ENCODE measurements at regions not wholly inside any gene's neighbourhood (a gene's known extent, or its start where the extent isn't known, plus 50 kb on each side); places are given as distances from the start of the nearest gene placed in this dataset.

DNA sequence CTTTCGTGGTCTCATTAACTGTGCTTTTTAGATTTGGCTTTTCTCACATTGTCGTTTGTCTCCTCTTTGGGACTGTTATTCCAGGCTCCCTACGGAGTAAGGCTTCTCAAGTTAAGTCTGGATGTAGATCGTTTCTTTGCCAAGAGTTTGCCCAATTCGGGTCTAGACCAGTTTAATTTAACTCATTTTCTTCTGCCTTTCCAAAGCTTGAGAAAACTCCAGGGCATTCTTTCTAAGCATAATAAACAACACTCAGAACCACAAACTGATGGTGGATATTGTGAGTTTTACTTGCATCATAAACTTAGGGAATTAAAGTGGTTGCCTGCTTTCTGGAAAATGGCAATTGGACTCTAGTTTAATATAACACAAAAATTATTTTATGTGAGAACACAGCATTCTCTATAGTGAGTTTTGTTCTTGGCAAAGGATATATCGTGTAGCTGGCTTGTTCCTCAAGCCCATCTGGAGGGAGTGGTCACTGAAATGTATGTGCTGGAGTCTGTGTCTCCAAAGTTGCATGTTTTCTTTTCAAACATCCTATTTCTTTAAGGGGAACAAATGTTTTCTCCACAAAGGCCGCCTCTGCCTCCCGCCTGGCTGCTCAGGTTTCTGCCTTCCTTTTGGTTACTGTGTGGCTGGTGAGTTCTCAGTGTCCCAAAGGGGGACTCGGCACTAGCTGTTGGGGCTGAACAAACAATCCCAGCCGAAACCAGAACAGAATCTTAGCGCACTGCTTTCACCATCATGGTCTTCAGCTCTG, 211.3 kb upstream of the FBN2 start:
- intact Hi-C loops (cut with DNase I), result no loop called here
- Histone ChIP-seq H3K4me1 (no peaks in the 10 kb centered on the region), H3K9ac (ENCODE audit: low read depth in 2 of 2, low read length in 2 of 2) (no peak overlapping the region), H3K36me3 (no peaks in the 10 kb centered on the region), H3K27me3 (no peaks in the 10 kb centered on the region), H3K9me3 (no peaks in the 10 kb centered on the region), H3K27ac (no peak overlapping the region), H3K4me3 (no peak overlapping the region)
- TF ChIP-seq, protein P1, sequence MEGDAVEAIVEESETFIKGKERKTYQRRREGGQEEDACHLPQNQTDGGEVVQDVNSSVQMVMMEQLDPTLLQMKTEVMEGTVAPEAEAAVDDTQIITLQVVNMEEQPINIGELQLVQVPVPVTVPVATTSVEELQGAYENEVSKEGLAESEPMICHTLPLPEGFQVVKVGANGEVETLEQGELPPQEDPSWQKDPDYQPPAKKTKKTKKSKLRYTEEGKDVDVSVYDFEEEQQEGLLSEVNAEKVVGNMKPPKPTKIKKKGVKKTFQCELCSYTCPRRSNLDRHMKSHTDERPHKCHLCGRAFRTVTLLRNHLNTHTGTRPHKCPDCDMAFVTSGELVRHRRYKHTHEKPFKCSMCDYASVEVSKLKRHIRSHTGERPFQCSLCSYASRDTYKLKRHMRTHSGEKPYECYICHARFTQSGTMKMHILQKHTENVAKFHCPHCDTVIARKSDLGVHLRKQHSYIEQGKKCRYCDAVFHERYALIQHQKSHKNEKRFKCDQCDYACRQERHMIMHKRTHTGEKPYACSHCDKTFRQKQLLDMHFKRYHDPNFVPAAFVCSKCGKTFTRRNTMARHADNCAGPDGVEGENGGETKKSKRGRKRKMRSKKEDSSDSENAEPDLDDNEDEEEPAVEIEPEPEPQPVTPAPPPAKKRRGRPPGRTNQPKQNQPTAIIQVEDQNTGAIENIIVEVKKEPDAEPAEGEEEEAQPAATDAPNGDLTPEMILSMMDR (IDR thresholded peaks at IDR 0.05), result no peak
- DNase-seq, result no peak

DNA sequence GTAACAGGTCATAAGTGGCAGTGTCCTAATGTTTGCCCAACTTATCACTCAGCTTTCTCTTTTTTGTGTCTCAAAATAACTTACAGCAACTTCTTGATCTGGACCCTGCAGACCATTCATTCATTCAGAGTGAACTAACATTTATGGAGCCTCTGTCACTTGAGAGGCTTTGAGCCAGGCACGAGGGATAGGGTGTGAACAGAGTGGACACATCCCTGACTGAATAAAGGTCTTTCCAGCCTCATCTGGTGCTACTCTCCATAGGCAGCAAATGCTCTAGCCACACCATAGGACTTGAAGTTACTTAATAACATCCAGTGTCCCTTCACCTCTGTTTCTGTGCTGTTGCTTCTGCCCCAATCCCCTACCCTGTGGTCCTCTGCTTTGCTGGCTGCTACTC, 212.1 kb upstream of the FBN2 start:
- no peaks in the 10 kb centered on the region for H3K4me1 ChIP-seq
- H3K27me3 ChIP-seq, result no peaks in the 10 kb centered on the region
- no peak overlapping the region for H3K9ac ChIP-seq (ENCODE audit: low read depth in 2 of 2, low read length in 2 of 2)
- no peak overlapping the region for H3K27ac ChIP-seq
- no peaks in the 10 kb centered on the region for H3K36me3 ChIP-seq
- no peak overlapping the region for H3K4me3 ChIP-seq
- no peaks in the 10 kb centered on the region for H3K9me3 ChIP-seq
- intact Hi-C loops (cut with DNase I), result no loop called here
- DNase-seq, result no peak
- TF ChIP-seq, protein P1 (IDR thresholded peaks at IDR 0.05), result no peak

DNA sequence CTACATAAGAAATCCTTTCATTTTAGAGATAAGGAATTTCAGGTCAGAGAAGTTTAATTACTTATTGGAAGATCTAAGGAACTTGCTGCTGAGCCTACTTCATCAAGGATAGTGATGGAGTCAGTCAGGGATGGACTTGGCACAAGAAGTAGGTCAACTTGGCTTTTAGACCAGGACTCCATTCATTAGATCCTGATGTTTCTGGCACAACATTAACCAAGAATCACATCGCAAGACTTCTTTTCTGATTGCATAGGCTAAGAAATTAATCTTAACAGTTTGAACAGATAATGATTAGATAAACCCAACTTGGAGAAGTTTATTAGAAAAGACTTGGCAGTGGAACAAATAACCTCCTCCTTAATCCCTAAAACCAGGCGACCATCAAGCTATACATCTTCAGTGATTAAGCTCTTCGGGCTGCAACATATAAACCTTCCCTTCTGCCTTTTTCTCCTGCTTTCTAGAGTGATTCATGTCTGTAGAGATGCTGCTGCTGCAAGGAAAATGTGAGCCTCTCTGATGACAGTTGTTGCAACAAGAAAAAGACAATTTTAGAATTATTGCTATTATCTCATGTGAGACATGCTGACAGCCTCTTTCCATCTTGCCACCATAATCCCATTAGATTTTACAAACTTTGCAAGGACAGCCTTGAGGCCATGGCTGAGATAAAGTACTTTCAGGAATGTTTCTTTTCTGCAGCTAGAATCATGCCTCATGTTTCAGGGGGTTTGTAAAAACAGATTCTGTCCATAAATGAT, 207.9 kb upstream of the SLC27A6 start:
- no peaks in the 10 kb centered on the region for H3K27me3 ChIP-seq
- DNase-seq, result no peak
- intact Hi-C loops (cut with DNase I), result no loop called here

DNA sequence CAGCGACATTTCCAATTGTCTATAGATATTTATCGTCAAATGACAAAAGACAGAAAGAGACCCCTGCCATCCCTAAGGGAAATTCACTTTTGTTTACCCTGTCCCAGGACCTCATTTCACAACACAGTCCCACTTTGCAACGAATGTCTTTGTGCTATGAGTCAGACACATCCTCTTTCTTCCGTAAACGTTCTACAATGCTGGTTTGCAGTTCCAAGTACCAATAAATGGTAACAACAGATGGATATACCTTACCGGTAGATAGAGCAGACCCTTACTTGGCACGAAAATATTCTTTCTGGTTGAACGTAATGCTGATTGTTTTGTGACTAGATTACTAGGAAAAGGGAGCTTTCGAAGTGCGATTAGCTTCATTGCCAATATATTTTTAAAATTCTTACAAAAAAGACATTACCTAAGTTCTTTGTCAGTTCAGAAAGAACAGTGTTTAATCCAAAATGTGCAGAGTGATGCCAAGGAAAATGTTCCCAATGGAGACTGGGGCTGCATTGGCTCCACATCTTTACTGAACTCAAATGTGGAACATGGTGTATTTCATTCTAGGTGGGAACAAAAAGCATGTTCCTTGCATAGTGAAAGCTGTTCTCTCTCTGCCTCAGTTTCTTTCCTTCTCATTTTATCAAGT, 202.5 kb upstream of the SLC27A6 start:
- Histone ChIP-seq H3K4me1 (no peaks in the 10 kb centered on the region), H3K27me3 (no peaks in the 10 kb centered on the region), H3K36me3 (no peaks in the 10 kb centered on the region), H3K9me3 (no peaks in the 10 kb centered on the region), H3K27ac (no peak overlapping the region), H3K9ac (ENCODE audit: low read depth in 2 of 2, low read length in 2 of 2) (no peak overlapping the region), H3K4me3 (no peak overlapping the region)
- TF ChIP-seq, protein P1 (IDR thresholded peaks at IDR 0.05), result no peak
- intact Hi-C loops (cut with DNase I), result no loop called here
- no peak for DNase-seq

More for the DNA sequence above, 207.9 kb upstream of the SLC27A6 start:
- Histone ChIP-seq H3K4me3 (no peak overlapping the region), H3K36me3 (no peaks in the 10 kb centered on the region), H3K4me1 (no peaks in the 10 kb centered on the region), H3K9me3 (no peaks in the 10 kb centered on the region), H3K27ac (no peak overlapping the region), H3K9ac (ENCODE audit: low read depth in 2 of 2, low read length in 2 of 2) (no peak overlapping the region)
- TF ChIP-seq, protein P1 (IDR thresholded peaks at IDR 0.05), result no peak

DNA sequence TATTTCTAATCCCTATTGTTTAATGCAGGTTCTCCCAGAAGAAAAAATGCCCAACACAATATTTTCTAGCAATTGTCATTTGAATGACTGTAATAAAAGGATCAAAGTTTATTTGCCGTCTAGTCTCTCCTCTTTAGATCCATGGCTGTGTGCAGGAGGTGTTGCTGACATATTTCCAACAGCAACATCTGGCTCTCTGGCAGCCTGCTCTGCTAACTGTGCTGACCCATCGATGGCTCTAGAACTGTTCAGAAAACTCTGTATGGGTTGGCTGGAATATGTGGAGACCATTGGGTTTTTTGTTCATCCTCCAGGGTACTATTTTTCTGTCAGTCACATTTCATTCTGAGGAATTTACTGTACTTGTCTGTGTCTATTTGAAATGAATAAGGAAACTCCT, 202.0 kb upstream of the SLC27A6 start:
- H3K27ac ChIP-seq, result no peak overlapping the region
- no peaks in the 10 kb centered on the region for H3K9me3 ChIP-seq
- no peaks in the 10 kb centered on the region for H3K36me3 ChIP-seq
- TF ChIP-seq, protein P1 (IDR thresholded peaks at IDR 0.05), result no peak
- DNase-seq, result no peak
- no peak overlapping the region for H3K9ac ChIP-seq (ENCODE audit: low read depth in 2 of 2, low read length in 2 of 2)
- no peaks in the 10 kb centered on the region for H3K27me3 ChIP-seq
- H3K4me3 ChIP-seq, result no peak overlapping the region
- intact Hi-C loops (cut with DNase I), result no loop called here
- no peaks in the 10 kb centered on the region for H3K4me1 ChIP-seq
